Endothelial cell of umbilical vein (primary cell): ENCODE measurements at regions not wholly inside any gene's neighbourhood (a gene's known extent, or its start where the extent isn't known, plus 50 kb on each side); places are given as distances from the start of the nearest gene placed in this dataset.

Experiments
- BruUV-seq: library from RNA; stranded (reverse); fragments of 400-500 nt; replicated peaks from 2 replicates; lab custom pipeline; 2021; lab: Mats Ljungman, UMichigan
- CTCF ChIA-PET: fragments of 300-600, 350-600 bp; sonication (Branson Sonifier 250); formaldehyde crosslinking; loops from one replicate; lab custom pipeline; 2021; ENCODE audit warnings: antibody characterized with exemption, inconsistent platforms; lab: Charles Lee
- POLR2A ChIA-PET: fragments of 300-600, 350-600 bp; sonication (Branson Sonifier 250); formaldehyde crosslinking; loops from one replicate; lab custom pipeline; 2021; ENCODE audit warnings: antibody characterized with exemption, inconsistent platforms; lab: Charles Lee
- DNase-seq: peaks from one replicate; pipeline ENCODE4 v3.0.0-alpha.2; 2011; ENCODE audit warnings: low read depth, low spot score
- FAIRE-seq: peaks from 2 replicates; lab custom pipeline; 2011; peaks lifted over from hg19 to GRCh38; lab: Jason Lieb, UNC
- H2AFZ ChIP-seq: 2 replicates; pipeline ENCODE4 v1.6.0; 2012; ENCODE audit warnings: low read depth, low read length, control low read depth, inconsistent platforms
- H3K27ac ChIP-seq: 2 replicates; pipeline ENCODE4 v1.5.1; 2011; ENCODE audit warnings: low read depth, mild to moderate bottlenecking, control low read depth, low read length, moderate library complexity; ENCODE audit not compliant: insufficient read depth
- H3K27me3 ChIP-seq, 2 experiments: 2 replicates each; pipeline versions ENCODE4 v1.6.0 to v1.6.1; 2011; ENCODE audit warnings: low read length in 2 of 2, mixed read lengths in 1 of 2; ENCODE audit not compliant: control insufficient read depth in 2 of 2, insufficient read depth in 2 of 2
- H3K36me3 ChIP-seq, 2 experiments: 2 replicates in 1 of 2; 3 replicates in 1 of 2; pipeline ENCODE4 v1.5.1; 2011; ENCODE audit warnings: low read length in 2 of 2, mild to moderate bottlenecking in 1 of 2, moderate library complexity in 1 of 2; ENCODE audit not compliant: control insufficient read depth in 2 of 2, insufficient read depth in 2 of 2; ENCODE audit errors: extremely low read depth in 1 of 2
- H3K4me1 ChIP-seq: 3 replicates; pipeline ENCODE4 v1.5.1; 2011; ENCODE audit warnings: mild to moderate bottlenecking, low read length; ENCODE audit not compliant: control insufficient read depth, insufficient read depth; ENCODE audit errors: extremely low read depth
- H3K4me2 ChIP-seq: 2 replicates; pipeline ENCODE4 v1.6.1; 2011; ENCODE audit warnings: low read length, control low read depth, mixed read lengths; ENCODE audit not compliant: insufficient read depth
- H3K4me3 ChIP-seq, 3 experiments: fragments of 200-600 bp in 1 of 3; sonication (generic), shearing (Covaris generic) in 1 of 3; replicated peaks in 1 of 3; 2 replicates each; pipeline ENCODE4 v1.5.1; 2011 to 2016; ENCODE audit warnings: control low read depth in 3 of 3, low read length in 3 of 3, mild to moderate bottlenecking in 2 of 3, inconsistent platforms in 1 of 3, low read depth in 1 of 3, moderate library complexity in 1 of 3; ENCODE audit not compliant: insufficient read depth in 1 of 3
- H3K79me2 ChIP-seq: 2 replicates; pipeline ENCODE4 v1.6.0; 2012; ENCODE audit warnings: low read length, inconsistent platforms; ENCODE audit not compliant: control insufficient read depth, insufficient read depth
- H3K9ac ChIP-seq: replicated peaks from 2 replicates; pipeline ENCODE3; 2011; ENCODE audit warnings: low read length, control low read depth; ENCODE audit not compliant: insufficient read depth; ENCODE audit errors: extremely low read depth
- H3K9me1 ChIP-seq: replicated peaks from 3 replicates; pipeline ENCODE4 v1.6.0; 2011; ENCODE audit warnings: mild to moderate bottlenecking, low read length; ENCODE audit not compliant: control insufficient read depth, insufficient read depth; ENCODE audit errors: extremely low read depth
- H3K9me3 ChIP-seq: replicated peaks from 2 replicates; pipeline ENCODE4 v1.5.1; 2012; ENCODE audit warnings: low read length, inconsistent platforms; ENCODE audit not compliant: control insufficient read depth, insufficient read depth
- H4K20me1 ChIP-seq: replicated peaks from 2 replicates; pipeline ENCODE3; 2011; ENCODE audit warnings: mild to moderate bottlenecking, low read length; ENCODE audit not compliant: control insufficient read depth, insufficient read depth; ENCODE audit errors: extremely low read depth
- EZH2 ChIP-seq: IDR thresholded peaks from 2 replicates; pipeline ENCODE4 v1.6.1; 2012; ENCODE audit warnings: borderline replicate concordance, low read depth, mild to moderate bottlenecking, moderate library complexity, low read length, inconsistent platforms; ENCODE audit not compliant: severe bottlenecking
- FOS ChIP-seq: IDR thresholded peaks from 2 replicates; pipeline ENCODE4 v1.6.1; 2011; ENCODE audit warnings: mild to moderate bottlenecking, low read length, moderate library complexity, borderline replicate concordance; ENCODE audit not compliant: insufficient read depth
- GATA2 ChIP-seq: IDR thresholded peaks from 2 replicates; pipeline ENCODE4 v1.7.0; 2011; ENCODE audit warnings: low read depth, mild to moderate bottlenecking, moderate library complexity, mixed read lengths, low read length; ENCODE audit not compliant: insufficient read length, insufficient read depth
- JUN ChIP-seq: IDR thresholded peaks from 2 replicates; pipeline ENCODE4 v1.6.1; 2011; ENCODE audit warnings: borderline replicate concordance, low read depth; ENCODE audit not compliant: insufficient read length, insufficient read depth
- MYC ChIP-seq: IDR thresholded peaks from one replicate; pipeline ENCODE4 v1.6.1; 2011; ENCODE audit warnings: mild to moderate bottlenecking, low read depth, low read length
- POLR2A ChIP-seq: IDR thresholded peaks from 2 replicates; pipeline ENCODE4 v1.6.1; 2012; ENCODE audit warnings: low read depth, mild to moderate bottlenecking, control low read depth, low read length
- POLR2AphosphoS5 ChIP-seq: IDR thresholded peaks from 2 replicates; pipeline ENCODE4 v1.6.1; 2012; ENCODE audit warnings: low read depth, mild to moderate bottlenecking, control low read depth, low read length, moderate library complexity; ENCODE audit not compliant: insufficient read depth
- dilution Hi-C: fragments of 300-500 bp; cut with MboI; formaldehyde crosslinking; loops from one replicate; pipeline ENCODE4 v1.15.0; 2019; ENCODE audit warnings: low sequenced_read_pairs; ENCODE audit not compliant: extremely low pct_ligation_motif_present
- intact Hi-C: fragments of 100-400 bp; cut with micrococcal nuclease; formaldehyde crosslinking; loops from one replicate; pipeline ENCODE4 v1.10.0; 2022
- TF ChIP-seq, protein P1 (sequence below), 2 donors: IDR thresholded peaks; 1 replicate in 1 of 2; 2 replicates in 1 of 2; pipeline ENCODE4 v1.5.1; 2011; ENCODE audit warnings: low read length in 2 of 2, mild to moderate bottlenecking in 2 of 2, moderate library complexity in 2 of 2, control low read depth in 1 of 2, inconsistent platforms in 1 of 2, low read depth in 1 of 2; ENCODE audit not compliant: insufficient read depth in 1 of 2; ENCODE audit errors: extremely low read depth in 1 of 2
- TF ChIP-seq, protein P2 (sequence below): IDR thresholded peaks from 2 replicates; pipeline ENCODE4 v1.6.1; 2011; ENCODE audit not compliant: insufficient read depth, insufficient read length

- Histone ChIP-seq H3K27me3 (no peaks in the 10 kb centered on the region), H3K9ac (no peak overlapping the region), H3K27ac (no peak overlapping the region), H3K36me3 (no peaks in the 10 kb centered on the region), H2AFZ (no peak overlapping the region), H3K79me2 (no peaks in the 10 kb centered on the region), H3K4me2 (no peak overlapping the region), H3K9me3 (no peaks in the 10 kb centered on the region), H3K4me1 (no peaks in the 10 kb centered on the region), H3K9me1 (no peaks in the 10 kb centered on the region), H4K20me1 (no peaks in the 10 kb centered on the region), H3K4me3 (no peak overlapping the region)
- ChIA-PET POLR2A (no interaction called here), CTCF (interaction anchor here (1.5 kb wide), 1 partner anchor 870 kb away, joined by 4 read pairs; no protein-coding TSS in a partner anchor)
- dilution Hi-C loops (no loop called here), intact Hi-C loops (loop anchor here (10.0 kb wide), 1 partner anchor 681 kb away; no protein-coding TSS in a partner anchor)
- no peak for DNase-seq
- FAIRE-seq, result no peak
- BruUV-seq, result no TSS peak
- TF ChIP-seq, protein P1, sequence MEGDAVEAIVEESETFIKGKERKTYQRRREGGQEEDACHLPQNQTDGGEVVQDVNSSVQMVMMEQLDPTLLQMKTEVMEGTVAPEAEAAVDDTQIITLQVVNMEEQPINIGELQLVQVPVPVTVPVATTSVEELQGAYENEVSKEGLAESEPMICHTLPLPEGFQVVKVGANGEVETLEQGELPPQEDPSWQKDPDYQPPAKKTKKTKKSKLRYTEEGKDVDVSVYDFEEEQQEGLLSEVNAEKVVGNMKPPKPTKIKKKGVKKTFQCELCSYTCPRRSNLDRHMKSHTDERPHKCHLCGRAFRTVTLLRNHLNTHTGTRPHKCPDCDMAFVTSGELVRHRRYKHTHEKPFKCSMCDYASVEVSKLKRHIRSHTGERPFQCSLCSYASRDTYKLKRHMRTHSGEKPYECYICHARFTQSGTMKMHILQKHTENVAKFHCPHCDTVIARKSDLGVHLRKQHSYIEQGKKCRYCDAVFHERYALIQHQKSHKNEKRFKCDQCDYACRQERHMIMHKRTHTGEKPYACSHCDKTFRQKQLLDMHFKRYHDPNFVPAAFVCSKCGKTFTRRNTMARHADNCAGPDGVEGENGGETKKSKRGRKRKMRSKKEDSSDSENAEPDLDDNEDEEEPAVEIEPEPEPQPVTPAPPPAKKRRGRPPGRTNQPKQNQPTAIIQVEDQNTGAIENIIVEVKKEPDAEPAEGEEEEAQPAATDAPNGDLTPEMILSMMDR (IDR thresholded peaks at IDR 0.05; ENCODE audit: extremely low read depth in 1 of 2, insufficient read depth in 1 of 2, low read depth in 1 of 2, low read length in 2 of 2), result no peak
- TF ChIP-seq GATA2, result no peak
- TF ChIP-seq POLR2A, result no peak
- TF ChIP-seq FOS, result no peak
- TF ChIP-seq POLR2AphosphoS5, result no peak
- no peak for TF ChIP-seq EZH2
- no peak for TF ChIP-seq JUN
- no peak for TF ChIP-seq MYC
- TF ChIP-seq, protein P2, sequence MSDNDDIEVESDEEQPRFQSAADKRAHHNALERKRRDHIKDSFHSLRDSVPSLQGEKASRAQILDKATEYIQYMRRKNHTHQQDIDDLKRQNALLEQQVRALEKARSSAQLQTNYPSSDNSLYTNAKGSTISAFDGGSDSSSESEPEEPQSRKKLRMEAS, result no peak
These were observed 847.9 kb downstream of the RAB28 start for GRCh38 chr4:12636191-12636590.
